Stomach (tissue), 8 donors: ENCODE measurements at regions not wholly inside any gene's neighbourhood (a gene's known extent, or its start where the extent isn't known, plus 50 kb on each side); places are given as distances from the start of the nearest gene placed in this dataset.

Experiments used
- DNase-seq, 2 donors: peaks; one replicate each; pipeline versions ENCODE4 v3.0.0 to v3.0.0-alpha.2; 2013 to 2019
- H3K27ac ChIP-seq, 5 donors: fragments of 200-600 bp in 4 of 5; sonication (generic) in 4 of 5; one replicate each; pipeline ENCODE4 v1.5.1; 2013 to 2019; ENCODE audit warnings: mild to moderate bottlenecking in 1 of 5, moderate library complexity in 1 of 5
- H3K27me3 ChIP-seq, 3 donors: fragments of 200-600 bp; sonication (generic); one replicate each; pipeline ENCODE4 v1.5.1; 2017 to 2019; ENCODE audit warnings: mixed run types in 1 of 3
- H3K36me3 ChIP-seq, 4 donors: fragments of 200-600 bp; sonication (generic); 1 replicate in 3 of 4; 2 replicates in 1 of 4; pipeline ENCODE4 v1.5.1; 2016 to 2019
- H3K4me1 ChIP-seq, 4 donors: fragments of 200-600 bp; sonication (generic); one replicate each; pipeline ENCODE4 v1.5.1; 2016 to 2019
- H3K4me3 ChIP-seq, 4 donors: fragments of 200-600 bp; sonication (generic) in 3 of 4; one replicate each; pipeline ENCODE4 v1.5.1; 2016 to 2019; ENCODE audit warnings: mild to moderate bottlenecking in 1 of 4
- H3K9me3 ChIP-seq, 4 donors: fragments of 200-600 bp; sonication (generic); one replicate each; pipeline ENCODE4 v1.5.1; 2016 to 2019
- EP300 ChIP-seq: sonication (generic); formaldehyde crosslinking; IDR thresholded peaks from one replicate; pipeline ENCODE4 v1.6.1; 2017; ENCODE audit warnings: antibody characterized with exemption
- POLR2A ChIP-seq, 4 donors: fragments of 450-650 bp; IDR thresholded peaks; one replicate each; pipeline ENCODE4 v1.6.1; 2016; ENCODE audit warnings: antibody characterized with exemption in 4 of 4, control low read depth in 2 of 4, mild to moderate bottlenecking in 1 of 4, moderate library complexity in 1 of 4
- POLR2AphosphoS5 ChIP-seq, 3 donors: sonication (generic); formaldehyde crosslinking; IDR thresholded peaks; one replicate each; pipeline ENCODE4 v1.6.1; 2016; ENCODE audit warnings: antibody characterized with exemption in 3 of 3
- WGBS, 5 donors: extraction: QIAGEN DNeasy Blood & Tissue Kit in 3 of 5; methylation state at CpG; one replicate each; pipeline versions ENCODE4 v1.1.5 to v1.1.7; 2013 to 2018; 5-methylcytosine and 5-hydroxymethylcytosine counted together
- intact Hi-C: fragments of 100-400 bp; cut with DNase I; formaldehyde crosslinking; loops from one replicate; pipeline ENCODE4 v1.15.1; 2023; ENCODE audit warnings: low total_unique reads
- TF ChIP-seq, protein P1 (sequence below), 7 experiments: fragments of 450-650 bp in 4 of 7; fragments of 200-600 bp in 3 of 7; sonication (generic) in 3 of 7; IDR thresholded peaks; one replicate each; pipeline ENCODE4 v1.5.1; 2016 to 2019; ENCODE audit warnings: antibody characterized with exemption in 7 of 7, control low read depth in 2 of 7, mild to moderate bottlenecking in 1 of 7
- donor health status: healthy with polysubstance abuse.
- donor health status: Bipolar disorder and iron deficiency.
- donor health status: healthy.

DNA sequence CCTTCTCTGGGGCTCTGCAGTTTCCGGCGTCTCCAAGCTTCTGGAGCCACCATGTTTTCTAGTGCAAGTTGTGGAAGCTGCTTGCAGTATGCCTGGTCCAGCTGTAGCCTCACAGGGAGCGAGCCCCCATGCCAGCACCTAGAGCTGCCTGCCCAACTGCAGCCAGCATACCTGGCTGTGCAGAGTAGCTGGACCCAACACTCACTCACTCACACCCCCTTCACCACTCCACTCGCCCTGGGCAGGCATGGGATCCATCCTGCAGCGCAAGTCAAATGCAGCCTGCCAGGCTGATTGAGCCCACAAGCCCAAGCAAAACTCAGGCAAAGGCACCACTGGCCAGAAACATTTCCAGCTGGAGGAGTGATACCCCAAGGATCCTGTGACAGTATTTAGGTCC, 797.3 kb downstream of the SLC16A7 start:
- no peaks in the 10 kb centered on the region for H3K36me3 ChIP-seq
- H3K9me3 ChIP-seq, result peaks cover 0 to 5% (median 0%) of the 10 kb centered on the region in 4 donors
- no peak overlapping the region for H3K27ac ChIP-seq
- intact Hi-C loops, result no loop called here
- 79 to 87% (median 86%) methylated on average over 5 of the region's 5 CpGs for WGBS, 5 donors
- no peaks in the 10 kb centered on the region for H3K4me1 ChIP-seq
- no peak overlapping the region for H3K4me3 ChIP-seq
- TF ChIP-seq POLR2A (IDR thresholded peaks at IDR 0.05) (no peak), POLR2AphosphoS5 (IDR thresholded peaks at IDR 0.05) (no peak), EP300 (no peak)
- TF ChIP-seq, protein P1, sequence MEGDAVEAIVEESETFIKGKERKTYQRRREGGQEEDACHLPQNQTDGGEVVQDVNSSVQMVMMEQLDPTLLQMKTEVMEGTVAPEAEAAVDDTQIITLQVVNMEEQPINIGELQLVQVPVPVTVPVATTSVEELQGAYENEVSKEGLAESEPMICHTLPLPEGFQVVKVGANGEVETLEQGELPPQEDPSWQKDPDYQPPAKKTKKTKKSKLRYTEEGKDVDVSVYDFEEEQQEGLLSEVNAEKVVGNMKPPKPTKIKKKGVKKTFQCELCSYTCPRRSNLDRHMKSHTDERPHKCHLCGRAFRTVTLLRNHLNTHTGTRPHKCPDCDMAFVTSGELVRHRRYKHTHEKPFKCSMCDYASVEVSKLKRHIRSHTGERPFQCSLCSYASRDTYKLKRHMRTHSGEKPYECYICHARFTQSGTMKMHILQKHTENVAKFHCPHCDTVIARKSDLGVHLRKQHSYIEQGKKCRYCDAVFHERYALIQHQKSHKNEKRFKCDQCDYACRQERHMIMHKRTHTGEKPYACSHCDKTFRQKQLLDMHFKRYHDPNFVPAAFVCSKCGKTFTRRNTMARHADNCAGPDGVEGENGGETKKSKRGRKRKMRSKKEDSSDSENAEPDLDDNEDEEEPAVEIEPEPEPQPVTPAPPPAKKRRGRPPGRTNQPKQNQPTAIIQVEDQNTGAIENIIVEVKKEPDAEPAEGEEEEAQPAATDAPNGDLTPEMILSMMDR (IDR thresholded peaks at IDR 0.05), result no peak
- no peaks in the 10 kb centered on the region for H3K27me3 ChIP-seq
- no peak for DNase-seq

DNA sequence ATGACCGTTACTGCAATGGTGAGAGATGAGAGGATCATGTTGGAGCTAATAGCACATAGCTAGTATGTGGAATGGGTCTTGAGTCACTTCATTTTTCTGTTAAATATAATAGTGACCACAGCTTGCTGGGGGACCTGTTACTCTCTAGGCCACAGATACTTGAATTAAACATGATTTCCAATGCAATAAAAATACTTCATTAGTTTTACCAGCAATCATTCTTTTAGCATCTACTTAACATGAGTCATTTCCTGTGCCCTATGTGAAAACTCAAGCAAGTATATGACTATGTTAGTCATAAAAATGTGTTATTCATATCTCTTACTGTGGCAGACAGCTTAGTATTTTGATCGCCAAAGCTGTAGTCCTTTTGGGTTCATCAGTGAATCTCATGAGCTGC, 798.8 kb downstream of the SLC16A7 start:
- no peak overlapping the region for H3K4me3 ChIP-seq
- WGBS, 5 donors, result 84 to 93% (median 88%) methylated on average over 2 of the region's 2 CpGs
- intact Hi-C loops, result no loop called here
- peaks cover 0 to 5% (median 0%) of the 10 kb centered on the region in 4 donors for H3K9me3 ChIP-seq
- TF ChIP-seq EP300 (no peak), POLR2AphosphoS5 (IDR thresholded peaks at IDR 0.05) (no peak), POLR2A (IDR thresholded peaks at IDR 0.05) (no peak)
- H3K27ac ChIP-seq, result no peak overlapping the region
- no peaks in the 10 kb centered on the region for H3K27me3 ChIP-seq
- no peaks in the 10 kb centered on the region for H3K4me1 ChIP-seq
- H3K36me3 ChIP-seq, result no peaks in the 10 kb centered on the region
- no peak for DNase-seq

DNA sequence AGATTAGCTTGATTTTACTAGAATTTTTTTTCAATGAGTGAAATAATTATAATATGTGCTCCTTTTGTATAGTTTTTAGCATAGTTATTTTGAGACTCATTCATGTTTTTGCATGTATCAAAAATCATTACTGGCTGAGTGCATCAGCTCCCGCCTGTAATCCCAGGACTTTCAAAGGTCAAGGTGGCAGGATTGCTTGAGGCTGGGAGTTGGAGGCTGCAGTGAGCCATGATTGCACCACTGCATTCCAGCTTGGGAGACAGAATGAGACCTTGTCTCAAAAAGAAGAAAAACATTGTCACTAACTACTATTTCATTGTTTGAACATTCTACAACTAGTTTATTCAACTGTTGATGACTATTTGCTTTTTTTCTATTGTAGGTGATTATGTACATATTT, 802.7 kb downstream of the SLC16A7 start:
- DNase-seq, result no peak
- Histone ChIP-seq H3K36me3 (no peaks in the 10 kb centered on the region), H3K9me3 (no peaks in the 10 kb centered on the region), H3K4me3 (no peak overlapping the region), H3K4me1 (no peaks in the 10 kb centered on the region), H3K27me3 (no peaks in the 10 kb centered on the region), H3K27ac (no peak overlapping the region)
- TF ChIP-seq POLR2AphosphoS5 (IDR thresholded peaks at IDR 0.05) (no peak), EP300 (no peak), POLR2A (IDR thresholded peaks at IDR 0.05) (no peak)
- TF ChIP-seq, protein P1 (IDR thresholded peaks at IDR 0.05), result no peak
- intact Hi-C loops, result no loop called here
- WGBS, 5 donors, result 70 to 81% (median 73%) methylated on average over 1 of the region's 1 CpG

DNA sequence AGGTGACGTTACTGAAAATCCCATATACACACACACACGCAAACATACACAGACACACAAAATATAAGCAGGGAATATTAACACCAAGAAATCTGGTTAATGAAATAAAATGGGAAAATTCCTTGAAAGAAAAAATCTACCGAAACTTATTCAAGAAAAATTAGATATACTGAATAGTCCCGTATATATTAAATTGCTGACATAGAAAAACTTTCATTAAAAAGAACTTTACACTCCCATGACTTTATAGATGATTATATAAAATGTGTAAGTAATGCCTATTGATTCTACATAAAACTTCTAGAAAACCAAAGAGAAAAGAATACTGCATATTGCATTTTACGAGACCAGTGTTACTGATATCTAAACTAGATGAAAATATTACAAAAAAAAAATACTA, 803.2 kb downstream of the SLC16A7 start:
- WGBS, 5 donors, result 92 to 94% (median 93%) methylated on average over 5 of the region's 5 CpGs
- intact Hi-C loops, result no loop called here
- Histone ChIP-seq H3K36me3 (no peaks in the 10 kb centered on the region), H3K27me3 (no peaks in the 10 kb centered on the region), H3K4me3 (no peak overlapping the region), H3K27ac (no peak overlapping the region), H3K4me1 (no peaks in the 10 kb centered on the region), H3K9me3 (no peaks in the 10 kb centered on the region)
- DNase-seq, result no peak
- no peak for TF ChIP-seq POLR2A (IDR thresholded peaks at IDR 0.05)
- no peak for TF ChIP-seq POLR2AphosphoS5 (IDR thresholded peaks at IDR 0.05)
- no peak for TF ChIP-seq EP300
- TF ChIP-seq, protein P1 (IDR thresholded peaks at IDR 0.05), result no peak

DNA sequence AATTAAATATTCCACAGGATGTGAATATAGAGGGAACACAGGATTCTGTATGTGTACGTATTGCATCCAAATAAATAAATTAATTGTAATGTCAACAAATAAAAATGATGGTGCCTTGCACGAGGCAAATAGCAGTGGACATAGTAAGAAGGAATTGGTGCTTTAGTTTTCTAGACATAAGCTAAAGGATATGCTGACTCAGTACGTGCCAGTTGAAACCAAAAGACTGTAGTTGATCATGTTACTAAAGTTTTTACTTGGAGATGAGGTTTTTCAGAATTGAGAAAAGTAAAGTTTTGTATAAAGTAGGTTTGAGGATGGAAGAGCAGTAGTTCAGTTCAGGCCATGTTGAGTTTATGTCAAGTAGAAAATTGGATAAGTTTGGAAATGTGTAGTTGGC, 807.2 kb downstream of the SLC16A7 start:
- Histone ChIP-seq H3K4me3 (no peak overlapping the region), H3K4me1 (no peaks in the 10 kb centered on the region), H3K9me3 (no peaks in the 10 kb centered on the region), H3K27ac (no peak overlapping the region), H3K36me3 (no peaks in the 10 kb centered on the region), H3K27me3 (no peaks in the 10 kb centered on the region)
- intact Hi-C loops, result no loop called here
- DNase-seq, result no peak
- WGBS, 5 donors, result 72 to 82% (median 82%) methylated on average over 3 of the region's 3 CpGs
- TF ChIP-seq, protein P1 (IDR thresholded peaks at IDR 0.05), result no peak
- no peak for TF ChIP-seq EP300
- TF ChIP-seq POLR2A (IDR thresholded peaks at IDR 0.05), result no peak
- no peak for TF ChIP-seq POLR2AphosphoS5 (IDR thresholded peaks at IDR 0.05)
